HG02642 (cell line): ENCODE measurements at regions not wholly inside any gene's neighbourhood (a gene's known extent, or its start where the extent isn't known, plus 50 kb on each side); places are given as distances from the start of the nearest gene placed in this dataset.
"Not testable (repeated sequence)": the region's sequence is repeated elsewhere in the genome, so short reads cannot be mapped to it uniquely, and the experiment has no call there.

Experiments used
- ATAC-seq: cut with Tn5 transposase; IDR thresholded peaks from one replicate; pipeline ENCODE4 v1.9.1; 2021; ENCODE audit warnings: mild to moderate bottlenecking; ENCODE audit not compliant: unreplicated experiment, poor library complexity

DNA sequence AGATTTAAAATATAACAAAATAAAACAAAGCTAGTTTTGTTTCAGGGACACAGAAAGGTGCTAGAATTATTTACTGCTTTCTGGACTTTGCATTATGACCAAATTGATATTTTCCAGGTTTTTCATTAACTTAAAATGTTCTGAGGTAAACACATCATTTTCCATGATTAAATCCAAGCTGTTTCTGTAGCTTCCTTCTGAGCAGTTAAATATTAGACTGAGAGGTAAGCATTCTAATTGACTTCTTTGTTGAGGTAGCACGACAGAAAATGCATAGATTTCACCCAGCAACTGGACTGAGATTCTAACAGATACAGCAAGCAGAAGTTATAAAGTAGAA, 98.3 kb downstream of the BMP4 start:
- ATAC-seq, result no peak

DNA sequence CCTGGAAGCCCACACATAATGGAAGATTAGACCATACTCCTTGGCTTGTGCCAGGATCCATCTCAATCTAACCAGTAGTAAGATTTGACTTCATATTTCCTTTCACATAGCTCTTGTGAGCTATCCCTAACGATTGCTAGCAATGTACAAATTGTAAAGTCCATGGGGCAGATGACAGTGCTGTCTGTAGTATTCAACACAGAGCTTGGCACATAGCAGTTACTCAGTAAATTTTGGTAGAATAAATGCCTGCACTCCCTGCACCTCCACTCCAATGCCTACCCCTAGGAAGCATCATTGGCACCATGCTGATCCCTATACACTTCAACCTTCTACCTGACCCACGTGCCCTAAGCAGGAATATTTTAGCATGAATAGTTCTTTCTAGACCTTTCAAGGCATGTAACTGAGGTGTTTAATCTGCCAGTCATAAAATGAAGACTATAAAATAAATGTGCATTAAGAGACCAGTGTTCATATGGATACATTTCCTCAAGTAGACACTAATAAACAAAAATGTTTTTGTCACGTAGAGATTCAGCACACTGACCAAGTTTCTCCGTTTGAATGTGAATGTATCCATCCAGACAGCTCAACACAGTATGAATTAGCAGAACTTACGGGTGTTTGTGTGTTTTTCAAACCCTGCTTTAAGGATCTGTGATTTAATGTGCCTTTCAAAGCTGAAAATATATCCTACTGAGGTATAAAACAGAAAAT, 98.8 kb downstream of the BMP4 start:
- ATAC-seq, result no peak

DNA sequence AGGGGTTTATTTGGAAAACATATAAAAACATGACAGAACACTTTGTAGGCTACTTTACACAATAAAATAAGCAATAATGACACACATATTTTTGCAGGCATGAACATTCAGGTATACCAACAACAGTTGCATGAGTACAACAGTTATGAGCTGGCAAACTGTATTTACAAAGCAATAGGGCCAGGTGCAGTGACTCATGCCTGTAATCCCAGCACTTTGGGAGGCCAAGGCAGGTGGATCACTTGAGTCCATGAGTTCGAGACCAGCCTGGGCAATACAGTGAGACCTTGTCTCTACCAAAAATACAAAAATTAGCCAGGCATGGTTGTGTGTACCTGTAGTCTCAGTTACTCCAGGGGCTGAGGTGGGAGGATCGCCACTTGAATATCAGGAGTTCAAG, 101.1 kb downstream of the BMP4 start:
- ATAC-seq, result no peak

DNA sequence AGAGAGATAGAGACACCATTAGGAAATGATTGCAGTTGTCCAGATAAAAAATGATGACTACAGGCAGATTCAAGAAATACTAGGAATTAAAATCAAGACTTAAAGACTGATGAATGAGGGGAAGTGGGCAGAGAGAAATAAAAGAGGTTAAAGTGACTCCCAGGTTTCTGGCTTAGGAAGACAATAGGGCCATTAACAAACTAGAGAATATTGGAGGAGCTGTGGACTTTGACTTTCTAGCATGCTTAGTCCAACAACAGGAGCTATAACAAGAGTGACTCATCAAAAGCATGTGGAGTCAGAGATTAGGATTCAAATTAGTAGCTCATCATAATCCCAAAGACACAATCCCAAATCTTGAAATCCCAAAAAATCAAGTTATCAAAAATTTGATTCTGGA, 101.5 kb downstream of the BMP4 start:
- no peak for ATAC-seq

DNA sequence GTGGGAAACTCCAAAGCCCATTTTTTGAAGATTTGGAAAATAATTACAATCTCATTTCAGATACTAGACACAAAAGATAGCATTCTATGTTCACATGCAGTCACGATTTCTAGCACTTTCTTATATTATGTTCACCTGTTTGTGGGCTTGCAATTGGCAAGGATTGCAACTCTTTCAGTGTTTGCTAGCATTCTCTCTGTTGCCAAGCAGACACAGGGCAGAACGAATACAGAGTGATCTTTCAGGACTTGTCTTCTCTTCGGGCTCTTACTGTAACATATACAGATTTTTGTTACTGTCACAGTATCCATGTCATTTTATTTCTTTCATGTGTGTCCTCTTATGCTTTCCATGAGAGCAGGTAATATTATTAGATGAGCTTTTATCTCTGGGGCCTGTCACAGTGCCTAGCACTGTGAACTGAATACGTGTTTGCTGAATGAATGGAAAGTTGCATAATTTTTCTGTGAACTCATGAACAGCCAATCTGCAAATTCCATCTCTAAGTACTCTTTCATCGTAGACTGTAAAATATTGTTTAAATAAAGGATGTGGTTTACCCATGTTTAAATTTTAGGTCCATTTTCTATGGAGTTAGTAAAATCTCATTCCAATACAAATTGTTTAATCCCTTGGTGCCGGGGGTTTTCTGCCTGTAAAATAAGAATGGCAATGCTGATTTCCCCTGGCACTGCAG, 105.1 kb downstream of the BMP4 start:
- no peak for ATAC-seq

DNA sequence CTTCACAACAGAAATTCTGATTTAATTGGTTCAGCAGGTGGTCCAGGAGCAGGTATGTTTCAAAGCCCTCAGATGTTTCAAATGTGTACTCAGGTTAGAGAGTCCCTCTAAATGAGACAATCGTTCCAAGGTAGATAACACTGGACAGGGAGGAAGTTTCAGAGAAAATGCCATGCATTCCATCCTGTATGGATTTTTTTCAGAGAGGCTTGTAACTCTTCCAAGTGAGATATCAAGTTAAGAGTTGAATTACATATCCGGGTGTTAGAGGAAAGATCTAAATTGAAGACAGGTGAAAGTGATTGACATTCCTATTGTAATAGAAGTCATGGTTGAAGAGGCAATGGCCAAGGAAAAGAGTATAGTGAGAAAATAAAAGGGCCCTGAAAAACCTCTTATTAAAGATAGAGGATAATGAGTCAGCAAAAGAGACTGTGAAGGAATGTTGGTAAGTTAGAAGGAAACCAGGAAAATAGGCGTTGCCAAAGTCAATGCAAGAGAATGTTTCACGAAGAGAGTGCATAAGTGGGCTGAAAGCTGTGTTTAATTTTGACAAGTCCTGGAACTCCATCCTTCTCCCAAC, 105.8 kb downstream of the BMP4 start:
- ATAC-seq, result no peak

DNA sequence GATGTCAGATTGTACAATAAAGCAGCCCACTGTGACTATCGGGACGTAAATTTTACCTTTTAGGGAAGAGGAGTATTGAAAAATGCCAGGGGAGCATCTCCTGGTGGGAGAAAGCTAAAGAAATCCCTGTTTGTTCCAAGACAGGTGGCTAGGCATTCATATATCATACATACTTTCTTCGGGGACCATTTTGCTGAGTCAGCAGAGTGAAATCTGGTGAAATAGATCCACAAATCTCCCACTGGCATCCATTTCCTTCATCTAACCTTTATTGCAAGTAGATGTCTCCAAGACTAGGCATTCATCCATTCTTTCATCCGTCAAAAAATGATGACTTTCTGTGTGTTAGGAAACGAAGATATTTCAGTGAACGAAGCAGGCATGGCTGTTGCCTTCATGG, 107.1 kb downstream of the BMP4 start:
- no peak for ATAC-seq

DNA sequence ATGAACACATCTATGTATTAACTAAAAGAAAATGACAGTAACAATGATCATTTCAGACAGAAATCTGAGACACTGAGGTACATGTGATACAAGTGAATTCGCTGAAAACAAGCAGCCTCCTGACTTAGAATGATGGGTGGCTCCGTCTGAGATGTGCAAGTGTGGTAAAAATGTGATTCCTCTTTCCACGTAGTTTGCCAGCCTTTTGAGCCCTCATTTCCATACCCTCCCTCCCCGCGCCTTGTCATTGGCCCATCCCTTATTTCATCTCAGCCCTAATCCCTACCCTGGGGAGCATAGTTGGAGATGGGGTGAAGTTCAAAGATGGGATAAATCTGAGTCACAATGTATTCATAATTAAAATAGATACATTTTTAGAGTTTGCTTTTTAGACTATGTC, 107.8 kb downstream of the BMP4 start:
- ATAC-seq, result no peak

DNA sequence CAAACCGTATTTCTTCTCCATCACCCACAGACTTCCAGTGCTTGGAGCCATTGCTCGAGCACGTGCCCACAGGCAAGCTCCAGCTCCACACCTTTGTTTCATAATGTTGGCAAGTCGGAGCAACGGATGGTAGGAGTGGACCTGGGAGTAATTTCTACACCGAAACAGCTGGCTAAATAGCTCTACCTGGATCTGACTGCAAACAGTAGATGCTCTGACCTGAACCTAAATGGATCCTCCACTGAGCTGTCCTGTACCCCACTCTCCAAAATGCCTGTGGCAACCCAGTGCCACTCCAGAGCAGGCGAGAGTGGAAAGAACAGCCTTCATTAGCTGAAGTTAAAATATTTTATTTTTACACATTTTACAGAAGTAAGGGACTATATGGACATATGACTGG, 108.7 kb downstream of the BMP4 start:
- ATAC-seq, result no peak

DNA sequence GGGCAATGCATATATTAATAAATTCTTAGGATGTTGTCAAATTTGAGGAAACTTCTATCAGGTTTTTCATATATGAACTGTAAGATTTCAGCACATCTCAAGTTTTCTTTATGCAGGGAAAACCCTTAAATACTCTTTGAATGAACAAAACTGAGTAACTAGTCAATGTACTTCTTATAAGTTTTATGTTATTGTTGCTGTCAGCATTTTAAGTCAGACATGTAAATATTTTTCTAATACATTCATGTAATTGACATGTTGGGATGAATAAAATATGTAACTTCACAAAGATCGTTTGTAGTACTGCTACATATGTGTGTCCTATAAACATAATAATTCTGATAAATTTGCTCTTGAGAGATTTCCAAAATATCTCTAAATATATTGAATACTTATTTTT, 109.6 kb downstream of the BMP4 start:
- no peak for ATAC-seq

DNA sequence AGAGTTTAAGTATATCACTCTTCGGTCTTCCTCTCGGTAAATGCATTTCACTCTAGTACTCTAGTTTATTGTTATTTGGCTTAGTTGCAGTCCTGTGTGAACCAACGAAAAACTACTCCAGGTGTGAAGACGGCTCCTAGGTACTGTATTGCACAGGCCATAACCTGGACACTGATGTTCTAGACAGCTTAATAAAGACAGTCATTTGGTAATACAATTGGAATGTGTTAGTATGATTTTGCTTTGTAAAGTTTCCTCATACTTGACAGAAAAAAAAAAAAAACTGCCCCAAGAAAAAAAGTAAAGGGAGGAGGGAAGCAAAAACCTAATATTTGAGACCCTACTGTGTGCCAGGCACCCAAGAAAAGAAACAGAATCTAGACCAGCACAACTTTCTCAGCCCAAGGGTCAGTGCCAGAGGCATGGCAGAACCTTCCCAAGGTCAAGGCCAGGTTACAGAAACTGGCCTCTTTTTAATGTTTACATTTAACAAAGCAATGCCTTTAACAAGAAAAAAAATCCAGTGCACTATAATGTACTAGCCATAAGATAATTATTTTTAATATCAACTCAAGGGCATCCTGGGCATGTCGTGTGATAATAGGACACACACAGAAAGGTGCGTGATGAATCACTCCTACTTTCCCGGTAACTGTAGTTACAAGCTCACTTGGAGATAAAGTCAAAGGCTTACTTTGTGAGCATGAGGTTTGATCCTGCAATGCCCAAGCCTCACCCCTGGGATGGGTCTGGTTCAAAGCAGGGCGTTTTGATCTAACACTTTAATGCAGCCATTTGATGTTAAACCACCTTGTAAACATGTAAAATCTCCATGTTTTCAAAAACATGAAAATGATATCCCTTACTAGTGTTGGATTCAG, 110.6 kb downstream of the BMP4 start:
- no peak for ATAC-seq

DNA sequence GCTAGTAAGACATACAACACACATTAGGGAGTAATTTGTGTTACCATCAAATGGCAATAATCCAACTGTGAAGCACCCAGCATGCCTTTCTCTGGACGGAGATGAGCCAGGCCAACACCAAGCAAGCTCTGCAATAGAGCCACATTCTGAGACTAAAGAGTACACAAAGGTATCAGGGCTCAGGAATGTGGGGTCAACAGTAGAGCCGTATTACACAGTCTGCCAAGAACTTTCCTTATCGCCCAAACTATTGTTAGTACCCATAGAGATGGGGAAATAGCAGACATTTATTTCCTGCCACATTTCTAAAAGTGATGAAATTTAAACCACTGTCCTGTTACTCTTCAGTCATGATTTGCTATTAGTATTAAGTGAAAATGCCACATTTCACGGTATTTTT, 113.7 kb downstream of the BMP4 start:
- ATAC-seq, result no peak

DNA sequence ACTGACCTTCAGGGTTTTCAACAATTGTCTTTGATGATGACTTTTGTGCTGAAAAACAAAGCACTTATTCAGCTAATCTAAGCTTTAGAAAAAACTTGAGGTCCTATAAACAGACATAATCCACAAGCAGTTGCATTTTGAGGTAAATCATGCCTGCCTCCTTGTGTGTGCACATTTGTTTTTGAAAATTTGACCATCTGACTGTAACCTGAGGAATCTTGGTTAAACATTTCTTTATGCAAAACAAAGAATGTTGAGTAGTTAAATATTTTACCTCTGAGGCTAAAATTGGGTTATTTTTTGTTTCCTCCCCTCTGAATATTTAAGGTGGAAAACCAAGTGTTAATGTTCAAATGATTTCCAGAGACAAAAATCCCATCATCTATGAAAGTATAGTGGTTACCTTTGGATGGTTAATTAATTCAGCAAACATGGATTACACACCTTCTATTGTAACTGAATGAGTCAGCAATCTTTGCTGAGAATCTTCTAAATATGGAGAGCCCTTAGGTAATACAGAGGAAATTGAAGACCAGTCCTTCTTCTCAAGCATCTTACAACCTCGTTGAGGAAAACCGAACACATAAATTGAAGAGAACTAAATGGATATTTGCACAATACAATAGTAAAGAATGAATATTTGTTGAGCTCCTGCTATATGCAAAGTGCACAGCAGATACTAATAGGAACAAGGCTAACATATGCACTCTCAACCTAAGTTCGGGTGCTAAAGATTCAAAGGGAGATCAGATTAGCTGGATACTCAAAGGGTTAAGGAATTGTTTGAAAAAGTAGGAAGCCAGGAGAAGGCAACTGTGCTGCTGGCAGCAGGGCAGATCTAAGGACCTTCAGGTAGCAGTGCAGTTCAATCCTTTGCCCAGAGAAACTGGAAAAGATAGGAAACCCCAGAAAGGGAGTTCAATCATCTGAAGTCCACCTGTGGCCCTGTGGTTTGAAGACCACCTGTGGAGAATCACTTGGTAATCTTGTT, 115.2 kb downstream of the BMP4 start:
- no peak for ATAC-seq

DNA sequence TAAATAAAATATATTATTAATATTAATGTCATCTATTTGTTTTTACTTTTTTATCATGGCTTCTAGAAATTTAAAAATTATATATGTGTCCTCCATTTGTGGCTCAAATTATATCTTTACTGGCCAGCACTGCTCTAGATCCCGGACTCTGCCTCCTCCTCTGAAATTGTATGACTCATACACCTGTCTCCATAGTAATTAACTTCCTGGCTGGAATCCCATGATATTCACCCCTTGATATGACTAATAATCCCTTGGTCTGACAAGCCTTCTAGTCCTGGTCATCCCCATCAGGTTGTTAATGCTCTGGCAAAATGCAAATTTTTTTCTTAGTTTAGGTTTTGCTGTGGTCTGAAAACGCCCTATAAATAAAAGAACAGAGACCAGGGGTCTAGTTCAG, 116.2 kb downstream of the BMP4 start:
- ATAC-seq, result no peak

DNA sequence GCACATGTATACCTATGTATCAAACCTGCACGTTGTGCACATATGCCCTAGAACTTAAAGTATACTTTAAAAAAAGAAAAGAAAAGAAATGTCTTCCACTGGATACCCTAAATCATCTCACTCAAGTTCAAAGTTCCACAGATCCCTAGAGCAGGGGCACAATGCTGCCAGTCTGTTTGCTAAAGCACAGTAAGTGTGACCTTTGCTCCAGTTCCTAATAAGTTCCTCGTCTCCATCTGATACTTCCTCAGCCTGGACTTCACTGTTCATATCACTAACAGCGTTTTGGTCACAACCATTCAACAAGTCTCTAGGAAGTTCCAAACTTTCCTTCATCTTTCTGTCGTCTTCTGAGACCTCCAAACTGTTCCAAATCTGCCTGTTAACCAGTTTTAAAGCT, 118.3 kb downstream of the BMP4 start:
- ATAC-seq, result no peak

DNA sequence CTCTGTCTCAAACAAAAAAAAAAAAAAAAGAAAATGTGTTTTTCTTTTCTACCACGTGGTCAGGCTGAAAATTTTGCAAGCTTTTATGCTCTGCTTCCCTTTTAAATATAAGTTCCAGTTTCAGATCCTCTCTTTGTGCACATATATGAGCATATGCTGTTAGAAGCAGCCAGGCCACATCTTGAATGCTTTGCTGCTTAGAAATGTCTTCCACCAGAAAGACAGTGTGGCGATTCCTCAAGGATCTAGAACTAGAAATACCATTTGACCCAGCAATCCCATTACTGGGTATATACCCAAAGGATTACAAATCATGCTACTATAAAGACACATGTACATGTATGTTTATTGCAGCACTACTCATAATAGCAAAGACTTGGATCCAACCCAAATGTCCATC, 119.0 kb downstream of the BMP4 start:
- not testable (repeated sequence) for ATAC-seq

DNA sequence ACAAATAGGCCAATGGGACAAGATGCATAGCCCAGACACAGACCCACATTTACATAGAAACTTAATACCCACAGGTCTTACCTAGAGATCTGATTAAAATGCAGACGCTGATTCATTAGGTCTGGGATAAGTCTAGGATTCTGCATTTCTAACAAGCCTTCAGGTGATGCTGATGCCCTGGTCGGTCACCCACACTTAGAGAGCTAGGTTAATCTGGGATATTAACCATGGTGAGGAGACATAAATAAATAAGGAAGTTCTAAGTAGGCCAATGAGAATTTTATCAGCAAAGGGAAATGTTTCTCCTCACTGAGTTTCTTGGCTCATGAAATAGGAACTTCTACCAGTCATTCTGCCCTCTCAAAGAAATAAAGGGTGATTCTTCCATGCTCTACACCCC, 120.1 kb downstream of the BMP4 start:
- no peak for ATAC-seq

DNA sequence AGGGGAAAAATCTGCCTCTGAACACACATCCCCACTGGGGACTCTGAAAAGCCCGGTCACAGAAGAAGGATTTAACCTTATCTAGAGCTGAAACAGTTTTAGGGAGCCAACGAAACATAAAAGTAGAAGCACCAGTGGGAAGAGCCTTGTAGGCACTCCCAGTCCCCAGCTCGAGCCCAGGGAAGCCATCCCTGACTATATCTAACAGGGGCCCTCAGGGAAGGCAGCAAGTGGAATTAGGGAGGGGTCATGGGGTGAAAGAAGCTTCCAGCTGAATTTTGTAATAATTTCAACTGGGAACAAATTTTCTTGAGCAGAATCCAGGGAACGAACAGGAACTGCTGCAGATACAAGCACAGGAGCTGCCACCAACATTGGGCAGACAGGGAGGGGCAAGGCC, 127.8 kb downstream of the BMP4 start:
- ATAC-seq, result no peak

DNA sequence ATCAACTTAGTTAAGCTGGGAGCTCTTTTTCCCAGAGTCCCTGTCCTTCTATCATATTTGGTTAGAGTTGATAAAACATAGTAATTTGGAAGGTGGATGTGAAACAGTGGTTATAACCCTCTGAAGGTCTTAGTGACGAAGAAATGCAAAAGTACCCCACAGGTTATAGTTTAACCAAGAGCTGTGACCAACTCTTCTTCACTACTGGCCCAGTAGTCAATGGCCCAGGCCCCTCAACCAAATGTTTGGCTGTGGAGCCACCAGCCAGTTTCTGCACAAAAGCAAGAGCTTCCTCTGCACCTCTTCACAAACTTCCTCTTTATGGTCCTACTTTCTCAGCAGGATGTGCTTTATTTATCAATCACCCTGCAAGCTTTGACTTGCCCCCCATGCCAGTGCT, 132.6 kb downstream of the BMP4 start:
- ATAC-seq, result peak; percentile 75

DNA sequence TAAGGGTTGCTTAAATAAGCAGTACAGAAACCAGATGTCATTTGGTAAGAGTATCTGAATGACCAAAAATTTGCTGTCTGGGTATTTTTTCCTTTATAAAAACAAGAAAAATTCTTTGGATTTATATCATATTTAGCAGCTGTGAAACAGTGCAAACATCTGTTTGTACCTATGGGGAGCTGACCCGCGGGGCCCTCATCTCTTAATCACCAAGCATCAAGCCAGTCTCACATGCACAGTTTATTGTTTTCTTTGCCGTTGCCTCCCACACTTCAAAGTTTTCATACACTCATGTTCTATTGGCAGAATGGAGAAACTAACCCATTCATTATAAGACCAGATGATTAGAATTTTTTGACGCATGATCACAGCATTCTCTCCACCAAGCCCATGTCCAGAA, 142.2 kb downstream of the BMP4 start:
- ATAC-seq, result no peak
